Keratinocyte (primary cell): ENCODE measurements at regions not wholly inside any gene's neighbourhood (a gene's known extent, or its start where the extent isn't known, plus 50 kb on each side); places are given as distances from the start of the nearest gene placed in this dataset.

Source experiments
- DNase-seq: peaks from one replicate; pipeline ENCODE4 v3.0.0-alpha.2; 2011; ENCODE audit warnings: low read depth, missing footprints, low spot score
- FAIRE-seq: peaks from 2 replicates; lab custom pipeline; 2011; peaks lifted over from hg19 to GRCh38; lab: Jason Lieb, UNC
- H2AFZ ChIP-seq: 2 replicates; pipeline ENCODE4 v1.6.0; 2012; ENCODE audit warnings: low read length, control low read depth, inconsistent platforms; ENCODE audit not compliant: control insufficient read depth
- H3K27ac ChIP-seq: 2 replicates; pipeline ENCODE4 v1.5.1; 2011; ENCODE audit warnings: low read length; ENCODE audit not compliant: control insufficient read depth, insufficient read depth
- H3K27me3 ChIP-seq: 3 replicates; pipeline ENCODE4 v1.6.0; 2011; ENCODE audit warnings: low read length; ENCODE audit not compliant: control insufficient read depth, insufficient read depth; ENCODE audit errors: extremely low read depth
- H3K36me3 ChIP-seq, 2 experiments: 2 replicates in 1 of 2; 3 replicates in 1 of 2; pipeline ENCODE4 v1.5.1; 2011; ENCODE audit warnings: low read length in 2 of 2, mild to moderate bottlenecking in 1 of 2; ENCODE audit not compliant: control insufficient read depth in 2 of 2, insufficient read depth in 2 of 2; ENCODE audit errors: extremely low read depth in 1 of 2
- H3K4me1 ChIP-seq: 3 replicates; pipeline ENCODE4 v1.5.1; 2011; ENCODE audit warnings: low read length; ENCODE audit not compliant: control insufficient read depth, insufficient read depth; ENCODE audit errors: extremely low read depth
- H3K4me2 ChIP-seq: 3 replicates; pipeline ENCODE4 v1.6.0; 2011; ENCODE audit warnings: low read depth, low read length; ENCODE audit not compliant: control insufficient read depth, insufficient read depth; ENCODE audit errors: extremely low read depth
- H3K4me3 ChIP-seq, 3 experiments: fragments of 200-600 bp in 1 of 3; sonication (generic) in 1 of 3; 2 replicates in 2 of 3; 3 replicates in 1 of 3; pipeline ENCODE4 v1.5.1; 2011 to 2016; ENCODE audit warnings: low read length in 3 of 3, mild to moderate bottlenecking in 3 of 3, control low read depth in 2 of 3, inconsistent platforms in 1 of 3, low read depth in 1 of 3, mixed read lengths in 1 of 3, mixed run types in 1 of 3, moderate library complexity in 1 of 3; ENCODE audit not compliant: control insufficient read depth in 2 of 3, insufficient read depth in 2 of 3; ENCODE audit errors: extremely low read depth in 1 of 3
- H3K79me2 ChIP-seq: 2 replicates; pipeline ENCODE4 v1.6.0; 2012; ENCODE audit warnings: low read length; ENCODE audit not compliant: control insufficient read depth, insufficient read depth
- H3K9ac ChIP-seq: 3 replicates; pipeline ENCODE4 v1.6.0; 2011; ENCODE audit warnings: low read length; ENCODE audit not compliant: control insufficient read depth, insufficient read depth; ENCODE audit errors: extremely low read depth
- H3K9me1 ChIP-seq: 3 replicates; pipeline ENCODE4 v1.6.0; 2011; ENCODE audit warnings: low read length; ENCODE audit not compliant: control insufficient read depth, insufficient read depth; ENCODE audit errors: extremely low read depth
- H3K9me3 ChIP-seq: 2 replicates; pipeline ENCODE4 v1.5.1; 2012; ENCODE audit warnings: low read depth, low read length; ENCODE audit not compliant: control insufficient read depth
- H4K20me1 ChIP-seq: 3 replicates; pipeline ENCODE4 v1.6.0; 2011; ENCODE audit warnings: low read length; ENCODE audit not compliant: control insufficient read depth, insufficient read depth; ENCODE audit errors: extremely low read depth
- CTCF ChIP-seq, 3 experiments: IDR thresholded peaks in 1 of 3; conservative IDR thresholded peaks in 1 of 3; optimal IDR thresholded peaks in 1 of 3; 2 replicates in 2 of 3; 3 replicates in 1 of 3; pipeline versions ENCODE3 to v1.5.1; 2011; ENCODE audit warnings: low read length in 3 of 3, mild to moderate bottlenecking in 3 of 3, moderate library complexity in 2 of 3, control low read depth in 1 of 3, inconsistent platforms in 1 of 3; ENCODE audit not compliant: insufficient read depth in 2 of 3; ENCODE audit errors: extremely low read depth in 1 of 3
- EZH2 ChIP-seq: IDR thresholded peaks from one replicate; pipeline ENCODE4 v1.6.1; 2012; ENCODE audit warnings: inconsistent platforms, mild to moderate bottlenecking, low read length, moderate library complexity
- dilution Hi-C: fragments of 300-500 bp; cut with MboI; formaldehyde crosslinking; loops from one replicate; pipeline ENCODE4 v1.7.0; 2020; ENCODE audit warnings: low sequenced_read_pairs; ENCODE audit not compliant: extremely low pct_ligation_motif_present

GRCh38 chr6:44001318-44002066 lies 125.8 kb downstream of the MRPL14 start:
- H3K79me2 ChIP-seq = no peaks in the 10 kb centered on the region
- H3K9me3 ChIP-seq = no peaks in the 10 kb centered on the region
- no peak overlapping the region for H2AFZ ChIP-seq
- peak overlapping the region; percentile 76 for H3K4me2 ChIP-seq
- dilution Hi-C loops = no loop called here
- H3K9me1 ChIP-seq = no peaks in the 10 kb centered on the region
- H3K27ac ChIP-seq = no peak overlapping the region
- DNase-seq (no peak), FAIRE-seq (no peak)
- H3K9ac ChIP-seq = no peak overlapping the region
- H3K27me3 ChIP-seq = peaks cover 21% of the 10 kb centered on the region
- H3K4me1 ChIP-seq = peaks cover 10% of the 10 kb centered on the region
- H4K20me1 ChIP-seq = no peaks in the 10 kb centered on the region
- no peaks in the 10 kb centered on the region for H3K36me3 ChIP-seq
- no peak overlapping the region for H3K4me3 ChIP-seq
- TF ChIP-seq CTCF (optimal IDR thresholded peaks at IDR 0.05 in 1 of 3, IDR thresholded peaks at IDR 0.05 in 1 of 3, conservative IDR thresholded peaks at IDR 0.05 in 1 of 3; ENCODE audit: extremely low read depth in 1 of 3, insufficient read depth in 2 of 3, low read length in 3 of 3) (peak; percentile 39 to 58 (median 50)), EZH2 (no peak)

GRCh38 chr6:44000164-44000842 lies 126.9 kb downstream of the MRPL14 start:
- no peaks in the 10 kb centered on the region for H3K36me3 ChIP-seq
- no peak for FAIRE-seq
- H3K4me2 ChIP-seq = no peak overlapping the region
- H3K79me2 ChIP-seq = no peaks in the 10 kb centered on the region
- no peaks in the 10 kb centered on the region for H4K20me1 ChIP-seq
- H3K9me1 ChIP-seq = no peaks in the 10 kb centered on the region
- H3K4me1 ChIP-seq = peaks cover 10% of the 10 kb centered on the region
- TF ChIP-seq CTCF (optimal IDR thresholded peaks at IDR 0.05 in 1 of 3, IDR thresholded peaks at IDR 0.05 in 1 of 3, conservative IDR thresholded peaks at IDR 0.05 in 1 of 3; ENCODE audit: extremely low read depth in 1 of 3, insufficient read depth in 2 of 3, low read length in 3 of 3) = no peak
- H3K27ac ChIP-seq = no peak overlapping the region
- H3K27me3 ChIP-seq = peaks cover 21% of the 10 kb centered on the region
- H3K9me3 ChIP-seq = no peaks in the 10 kb centered on the region
- H3K9ac ChIP-seq = no peak overlapping the region
- no peak overlapping the region for H3K4me3 ChIP-seq
- DNase-seq = no peak
- dilution Hi-C loops = no loop called here
- no peak overlapping the region for H2AFZ ChIP-seq
